SK-N-SH treated with all-trans-retinoic acid at 6 μM for 48 hours (cell line): ENCODE measurements at regions not wholly inside any gene's neighbourhood (a gene's known extent, or its start where the extent isn't known, plus 50 kb on each side); places are given as distances from the start of the nearest gene placed in this dataset.

Experiments
- ATAC-seq: fragments of 200-7000 bp; cut with Tn5 transposase; 3 replicates; pipeline ENCODE4 v1.9.1; 2020; ENCODE audit warnings: mild to moderate bottlenecking, moderate library complexity
- BACH2 ChIP-seq: fragments of 250-450 bp; sonication (Bioruptor Pico); IDR thresholded peaks from 2 replicates; pipeline ENCODE4 v1.9.0; 2021; ENCODE audit warnings: mild to moderate bottlenecking, borderline replicate concordance
- CSDC2 ChIP-seq: fragments of 250-450 bp; sonication (Bioruptor Pico); IDR thresholded peaks from 2 replicates; pipeline ENCODE4 v1.5.0; 2020; ENCODE audit warnings: mild to moderate bottlenecking, moderate library complexity
- GLIS3 ChIP-seq: fragments of 250-450 bp; sonication (Bioruptor Pico); IDR thresholded peaks from 2 replicates; pipeline ENCODE4 v1.5.0; 2020; ENCODE audit warnings: mild to moderate bottlenecking, moderate library complexity
- ISL1 ChIP-seq: fragments of 250-450 bp; sonication (Bioruptor Pico); IDR thresholded peaks from 2 replicates; pipeline ENCODE4 v2.1.2; 2022; ENCODE audit warnings: mild to moderate bottlenecking, moderate library complexity
- OSR1 ChIP-seq: fragments of 250-450 bp; sonication (Bioruptor Pico); IDR thresholded peaks from 2 replicates; pipeline ENCODE4 v1.8.0; 2022; ENCODE audit warnings: moderate library complexity, mild to moderate bottlenecking, inconsistent platforms
- RARB ChIP-seq: fragments of 250-450 bp; sonication (Bioruptor Pico); IDR thresholded peaks from 2 replicates; pipeline ENCODE4 v1.8.0; 2021; ENCODE audit warnings: mild to moderate bottlenecking, moderate library complexity
- SNAI2 ChIP-seq: fragments of 250-450 bp; sonication (Bioruptor Pico); IDR thresholded peaks from 2 replicates; pipeline ENCODE4 v1.5.0; 2020; ENCODE audit warnings: mild to moderate bottlenecking, moderate library complexity
- TCF4 ChIP-seq: fragments of 250-450 bp; sonication (Bioruptor Pico); IDR thresholded peaks from 2 replicates; pipeline ENCODE4 v1.8.0; 2021; ENCODE audit warnings: mild to moderate bottlenecking, moderate library complexity, borderline replicate concordance
- TOX ChIP-seq: fragments of 250-450 bp; sonication (Bioruptor Pico); IDR thresholded peaks from 2 replicates; pipeline ENCODE4 v1.8.0; 2021; ENCODE audit warnings: mild to moderate bottlenecking, moderate library complexity, borderline replicate concordance
- ZC3H10 ChIP-seq: fragments of 250-450 bp; sonication (Bioruptor Pico); IDR thresholded peaks from 2 replicates; pipeline ENCODE4 v1.5.1; 2021; ENCODE audit warnings: mild to moderate bottlenecking, moderate library complexity
- ZFP30 ChIP-seq: fragments of 450-650 bp; formaldehyde crosslinking; IDR thresholded peaks from 2 replicates; pipeline ENCODE4 v1.5.0; 2022; ENCODE audit warnings: mild to moderate bottlenecking, moderate library complexity
- ZNF565 ChIP-seq: fragments of 450-650 bp; formaldehyde crosslinking; conservative IDR thresholded peaks from 2 replicates; pipeline ENCODE4 v1.5.0; 2020; ENCODE audit warnings: low read depth, mild to moderate bottlenecking, moderate library complexity
- ZNF70 ChIP-seq: fragments of 450-650 bp; formaldehyde crosslinking; IDR thresholded peaks from 2 replicates; pipeline ENCODE4 v1.5.0; 2020; ENCODE audit warnings: mild to moderate bottlenecking, moderate library complexity
- ZNF8 ChIP-seq: fragments of 450-650 bp; formaldehyde crosslinking; IDR thresholded peaks from 2 replicates; pipeline ENCODE4 v1.5.0; 2020; ENCODE audit warnings: mild to moderate bottlenecking, moderate library complexity
- TF ChIP-seq, protein P1 (sequence below): fragments of 250-450 bp; sonication (Bioruptor Pico); IDR thresholded peaks from 2 replicates; pipeline ENCODE4 v1.5.1; 2020; ENCODE audit warnings: low read depth, mild to moderate bottlenecking, moderate library complexity
- TF ChIP-seq, protein P2 (sequence below): fragments of 250-450 bp; sonication (Bioruptor Pico); IDR thresholded peaks from 2 replicates; pipeline ENCODE4 v1.5.0; 2020; ENCODE audit warnings: mild to moderate bottlenecking, moderate library complexity
- TF ChIP-seq, protein P3 (sequence below): fragments of 250-450 bp; sonication (Bioruptor Pico); IDR thresholded peaks from 2 replicates; pipeline ENCODE4 v1.5.1; 2021; ENCODE audit warnings: mild to moderate bottlenecking, moderate library complexity
- TF ChIP-seq, protein P4 (sequence below): fragments of 250-450 bp; sonication (Bioruptor Pico); IDR thresholded peaks from 2 replicates; pipeline ENCODE4 v1.8.0; 2020; ENCODE audit warnings: mild to moderate bottlenecking, moderate library complexity, borderline replicate concordance
- TF ChIP-seq, protein P5 (sequence below): fragments of 250-450 bp; sonication (Bioruptor Pico); IDR thresholded peaks from 2 replicates; pipeline ENCODE4 v1.8.0; 2021; ENCODE audit warnings: low read depth, mild to moderate bottlenecking, moderate library complexity, borderline replicate concordance

DNA sequence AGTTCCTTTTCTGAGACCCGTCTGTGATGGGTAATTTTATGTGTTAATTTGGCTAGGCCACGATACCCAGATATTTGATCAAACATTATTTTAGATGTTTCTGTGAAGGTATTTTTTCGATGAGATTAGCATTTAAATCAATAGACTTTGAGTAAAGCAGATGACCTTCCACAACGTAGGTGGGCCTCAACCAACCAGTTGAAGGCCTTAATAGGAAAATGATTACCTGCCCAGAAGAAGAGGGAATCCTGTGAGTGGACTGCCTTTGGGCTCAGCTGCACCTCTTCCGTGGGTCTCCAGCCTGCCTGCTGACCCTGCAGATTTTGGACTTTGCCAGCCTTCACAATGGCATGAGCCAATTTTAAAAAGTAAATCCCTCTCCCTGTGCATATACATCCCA, 61.6 kb upstream of the WSB1 start (continued):
- TF ChIP-seq, protein P1, sequence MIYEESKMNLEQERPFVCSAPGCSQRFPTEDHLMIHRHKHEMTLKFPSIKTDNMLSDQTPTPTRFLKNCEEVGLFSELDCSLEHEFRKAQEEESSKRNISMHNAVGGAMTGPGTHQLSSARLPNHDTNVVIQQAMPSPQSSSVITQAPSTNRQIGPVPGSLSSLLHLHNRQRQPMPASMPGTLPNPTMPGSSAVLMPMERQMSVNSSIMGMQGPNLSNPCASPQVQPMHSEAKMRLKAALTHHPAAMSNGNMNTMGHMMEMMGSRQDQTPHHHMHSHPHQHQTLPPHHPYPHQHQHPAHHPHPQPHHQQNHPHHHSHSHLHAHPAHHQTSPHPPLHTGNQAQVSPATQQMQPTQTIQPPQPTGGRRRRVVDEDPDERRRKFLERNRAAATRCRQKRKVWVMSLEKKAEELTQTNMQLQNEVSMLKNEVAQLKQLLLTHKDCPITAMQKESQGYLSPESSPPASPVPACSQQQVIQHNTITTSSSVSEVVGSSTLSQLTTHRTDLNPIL (CRISPR knock-in tag): no peak
- no peak for TF ChIP-seq ZNF565
- no peak for TF ChIP-seq ZNF70 (CRISPR knock-in tag)
- no peak for TF ChIP-seq BACH2 (CRISPR knock-in tag)
- TF ChIP-seq GLIS3 (CRISPR knock-in tag): no peak
- TF ChIP-seq, protein P2, sequence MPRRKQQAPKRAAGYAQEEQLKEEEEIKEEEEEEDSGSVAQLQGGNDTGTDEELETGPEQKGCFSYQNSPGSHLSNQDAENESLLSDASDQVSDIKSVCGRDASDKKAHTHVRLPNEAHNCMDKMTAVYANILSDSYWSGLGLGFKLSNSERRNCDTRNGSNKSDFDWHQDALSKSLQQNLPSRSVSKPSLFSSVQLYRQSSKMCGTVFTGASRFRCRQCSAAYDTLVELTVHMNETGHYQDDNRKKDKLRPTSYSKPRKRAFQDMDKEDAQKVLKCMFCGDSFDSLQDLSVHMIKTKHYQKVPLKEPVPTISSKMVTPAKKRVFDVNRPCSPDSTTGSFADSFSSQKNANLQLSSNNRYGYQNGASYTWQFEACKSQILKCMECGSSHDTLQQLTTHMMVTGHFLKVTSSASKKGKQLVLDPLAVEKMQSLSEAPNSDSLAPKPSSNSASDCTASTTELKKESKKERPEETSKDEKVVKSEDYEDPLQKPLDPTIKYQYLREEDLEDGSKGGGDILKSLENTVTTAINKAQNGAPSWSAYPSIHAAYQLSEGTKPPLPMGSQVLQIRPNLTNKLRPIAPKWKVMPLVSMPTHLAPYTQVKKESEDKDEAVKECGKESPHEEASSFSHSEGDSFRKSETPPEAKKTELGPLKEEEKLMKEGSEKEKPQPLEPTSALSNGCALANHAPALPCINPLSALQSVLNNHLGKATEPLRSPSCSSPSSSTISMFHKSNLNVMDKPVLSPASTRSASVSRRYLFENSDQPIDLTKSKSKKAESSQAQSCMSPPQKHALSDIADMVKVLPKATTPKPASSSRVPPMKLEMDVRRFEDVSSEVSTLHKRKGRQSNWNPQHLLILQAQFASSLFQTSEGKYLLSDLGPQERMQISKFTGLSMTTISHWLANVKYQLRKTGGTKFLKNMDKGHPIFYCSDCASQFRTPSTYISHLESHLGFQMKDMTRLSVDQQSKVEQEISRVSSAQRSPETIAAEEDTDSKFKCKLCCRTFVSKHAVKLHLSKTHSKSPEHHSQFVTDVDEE (CRISPR knock-in tag): no peak
- no peak for TF ChIP-seq ZC3H10 (CRISPR knock-in tag)
- TF ChIP-seq OSR1 (CRISPR knock-in tag): no peak
- TF ChIP-seq TOX (CRISPR knock-in tag): no peak
- TF ChIP-seq, all 23 proteins: peak for 0

DNA sequence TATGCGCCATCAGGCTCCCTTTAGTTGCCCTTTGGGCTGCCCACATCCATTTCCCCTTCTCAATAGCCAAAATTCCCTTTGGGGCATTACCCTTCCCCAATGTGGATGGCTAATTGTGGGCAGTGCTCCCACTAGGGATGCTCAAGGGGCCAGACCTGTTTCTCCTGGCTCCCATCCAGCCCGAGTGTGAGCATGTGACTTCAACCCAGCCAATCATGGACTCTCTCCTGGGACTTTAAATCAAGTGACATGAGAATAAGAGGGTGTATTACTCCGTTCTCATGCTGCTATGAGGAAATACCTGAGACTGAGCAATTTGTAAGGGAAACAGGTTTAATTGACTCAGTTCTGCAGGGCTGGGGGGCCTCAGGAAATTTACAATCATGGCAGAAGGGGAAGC, 60.9 kb upstream of the WSB1 start:
- no peak for TF ChIP-seq TCF4 (CRISPR knock-in tag)
- no peak for TF ChIP-seq ISL1 (CRISPR knock-in tag)
- no peak for ATAC-seq

DNA sequence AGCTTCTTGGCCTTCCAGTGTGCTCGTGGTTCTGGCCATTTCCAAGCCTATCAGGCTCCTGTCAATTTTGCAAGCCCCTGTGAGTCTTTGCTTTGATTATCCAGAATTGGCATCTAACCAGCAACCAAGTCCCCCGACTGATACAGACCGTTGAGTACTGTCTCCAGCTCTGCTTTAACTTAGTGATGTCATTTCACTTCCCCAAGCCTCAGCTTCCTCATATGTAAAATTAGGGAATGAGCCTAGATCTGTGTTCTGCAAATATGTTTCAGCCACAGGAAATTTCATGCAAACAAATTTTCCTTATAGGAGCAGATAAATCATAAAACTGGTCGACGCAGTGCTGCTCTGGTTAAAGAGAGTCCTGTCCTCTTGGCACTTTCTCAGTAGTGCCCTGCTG, 60.1 kb upstream of the WSB1 start:
- ATAC-seq: no peak
- TF ChIP-seq TCF4 (CRISPR knock-in tag) (no peak), CSDC2 (CRISPR knock-in tag) (no peak), RARB (CRISPR knock-in tag) (no peak), SNAI2 (CRISPR knock-in tag) (no peak), OSR1 (CRISPR knock-in tag) (no peak), ZNF8 (CRISPR knock-in tag) (no peak), ZNF565 (no peak), ZFP30 (CRISPR knock-in tag) (no peak)
- TF ChIP-seq, protein P3, sequence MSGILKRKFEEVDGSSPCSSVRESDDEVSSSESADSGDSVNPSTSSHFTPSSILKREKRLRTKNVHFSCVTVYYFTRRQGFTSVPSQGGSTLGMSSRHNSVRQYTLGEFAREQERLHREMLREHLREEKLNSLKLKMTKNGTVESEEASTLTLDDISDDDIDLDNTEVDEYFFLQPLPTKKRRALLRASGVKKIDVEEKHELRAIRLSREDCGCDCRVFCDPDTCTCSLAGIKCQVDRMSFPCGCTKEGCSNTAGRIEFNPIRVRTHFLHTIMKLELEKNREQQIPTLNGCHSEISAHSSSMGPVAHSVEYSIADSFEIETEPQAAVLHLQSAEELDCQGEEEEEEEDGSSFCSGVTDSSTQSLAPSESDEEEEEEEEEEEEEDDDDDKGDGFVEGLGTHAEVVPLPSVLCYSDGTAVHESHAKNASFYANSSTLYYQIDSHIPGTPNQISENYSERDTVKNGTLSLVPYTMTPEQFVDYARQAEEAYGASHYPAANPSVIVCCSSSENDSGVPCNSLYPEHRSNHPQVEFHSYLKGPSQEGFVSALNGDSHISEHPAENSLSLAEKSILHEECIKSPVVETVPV (CRISPR knock-in tag): no peak
- TF ChIP-seq, protein P4, sequence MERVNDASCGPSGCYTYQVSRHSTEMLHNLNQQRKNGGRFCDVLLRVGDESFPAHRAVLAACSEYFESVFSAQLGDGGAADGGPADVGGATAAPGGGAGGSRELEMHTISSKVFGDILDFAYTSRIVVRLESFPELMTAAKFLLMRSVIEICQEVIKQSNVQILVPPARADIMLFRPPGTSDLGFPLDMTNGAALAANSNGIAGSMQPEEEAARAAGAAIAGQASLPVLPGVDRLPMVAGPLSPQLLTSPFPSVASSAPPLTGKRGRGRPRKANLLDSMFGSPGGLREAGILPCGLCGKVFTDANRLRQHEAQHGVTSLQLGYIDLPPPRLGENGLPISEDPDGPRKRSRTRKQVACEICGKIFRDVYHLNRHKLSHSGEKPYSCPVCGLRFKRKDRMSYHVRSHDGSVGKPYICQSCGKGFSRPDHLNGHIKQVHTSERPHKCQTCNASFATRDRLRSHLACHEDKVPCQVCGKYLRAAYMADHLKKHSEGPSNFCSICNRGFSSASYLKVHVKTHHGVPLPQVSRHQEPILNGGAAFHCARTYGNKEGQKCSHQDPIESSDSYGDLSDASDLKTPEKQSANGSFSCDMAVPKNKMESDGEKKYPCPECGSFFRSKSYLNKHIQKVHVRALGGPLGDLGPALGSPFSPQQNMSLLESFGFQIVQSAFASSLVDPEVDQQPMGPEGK (CRISPR knock-in tag): no peak
- TF ChIP-seq, protein P5, sequence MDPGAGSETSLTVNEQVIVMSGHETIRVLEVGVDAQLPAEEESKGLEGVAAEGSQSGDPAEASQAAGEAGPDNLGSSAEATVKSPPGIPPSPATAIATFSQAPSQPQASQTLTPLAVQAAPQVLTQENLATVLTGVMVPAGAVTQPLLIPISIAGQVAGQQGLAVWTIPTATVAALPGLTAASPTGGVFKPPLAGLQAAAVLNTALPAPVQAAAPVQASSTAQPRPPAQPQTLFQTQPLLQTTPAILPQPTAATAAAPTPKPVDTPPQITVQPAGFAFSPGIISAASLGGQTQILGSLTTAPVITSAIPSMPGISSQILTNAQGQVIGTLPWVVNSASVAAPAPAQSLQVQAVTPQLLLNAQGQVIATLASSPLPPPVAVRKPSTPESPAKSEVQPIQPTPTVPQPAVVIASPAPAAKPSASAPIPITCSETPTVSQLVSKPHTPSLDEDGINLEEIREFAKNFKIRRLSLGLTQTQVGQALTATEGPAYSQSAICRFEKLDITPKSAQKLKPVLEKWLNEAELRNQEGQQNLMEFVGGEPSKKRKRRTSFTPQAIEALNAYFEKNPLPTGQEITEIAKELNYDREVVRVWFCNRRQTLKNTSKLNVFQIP (CRISPR knock-in tag): no peak
- TF ChIP-seq, protein P1 (CRISPR knock-in tag): no peak
